Thyroid gland (tissue), 4 donors: ENCODE measurements at regions not wholly inside any gene's neighbourhood (a gene's known extent, or its start where the extent isn't known, plus 50 kb on each side); places are given as distances from the start of the nearest gene placed in this dataset.
"Not testable (repeated sequence)": the region's sequence is repeated elsewhere in the genome, so short reads cannot be mapped to it uniquely, and the experiment has no call there.

Experiments
- DNase-seq, 2 donors: peaks; one replicate each; pipeline ENCODE4 v3.0.0-alpha.2; 2019
- H3K27ac ChIP-seq, 3 donors: fragments of 200-600 bp; sonication (generic); 1 replicate in 2 of 3; 2 replicates in 1 of 3; pipeline ENCODE4 v1.5.1; 2016 to 2019; ENCODE audit warnings: mild to moderate bottlenecking in 1 of 3, moderate library complexity in 1 of 3
- H3K27me3 ChIP-seq: fragments of 200-600 bp; sonication (generic); one replicate; pipeline ENCODE4 v1.5.1; 2019
- H3K36me3 ChIP-seq, 2 donors: fragments of 200-600 bp; sonication (generic); one replicate each; pipeline ENCODE4 v1.5.1; 2016 to 2019
- H3K4me1 ChIP-seq, 2 donors: fragments of 200-600 bp; sonication (generic); one replicate each; pipeline ENCODE4 v1.5.1; 2017 to 2019
- H3K4me3 ChIP-seq, 3 donors: fragments of 200-600 bp; sonication (generic); replicated peaks in 1 of 3; 1 replicate in 2 of 3; 2 replicates in 1 of 3; pipeline ENCODE4 v1.5.1; 2016; ENCODE audit warnings: mild to moderate bottlenecking in 1 of 3
- H3K9me3 ChIP-seq: fragments of 200-600 bp; sonication (generic); one replicate; pipeline ENCODE4 v1.5.1; 2017
- CTCF ChIP-seq, 6 experiments: fragments of 200-600 bp in 3 of 6; fragments of 450-650 bp in 3 of 6; sonication (generic) in 3 of 6; IDR thresholded peaks; one replicate each; pipeline ENCODE4 v1.5.1; 2016 to 2019; ENCODE audit warnings: antibody characterized with exemption in 6 of 6, mild to moderate bottlenecking in 2 of 6, inconsistent platforms in 1 of 6, moderate library complexity in 1 of 6
- POLR2A ChIP-seq, 2 donors: fragments of 450-650 bp; IDR thresholded peaks; one replicate each; pipeline ENCODE4 v1.6.1; 2017; ENCODE audit warnings: antibody characterized with exemption in 2 of 2, mild to moderate bottlenecking in 2 of 2, moderate library complexity in 1 of 2
- WGBS, 2 donors: methylation state at CpG; one replicate each; pipeline ENCODE4 v1.1.5; 2017; 5-methylcytosine and 5-hydroxymethylcytosine counted together
- intact Hi-C: fragments of 100-400 bp; cut with DNase I; formaldehyde crosslinking; loops from one replicate; pipeline ENCODE4 v1.15.1; 2023

- H3K4me3 ChIP-seq, result no peak overlapping the region
- H3K36me3 ChIP-seq, result no peaks in the 10 kb centered on the region
- H3K27ac ChIP-seq, result no peak overlapping the region
- no peaks in the 10 kb centered on the region for H3K27me3 ChIP-seq
- no peak for DNase-seq
- no peaks in the 10 kb centered on the region for H3K9me3 ChIP-seq
- TF ChIP-seq CTCF (IDR thresholded peaks at IDR 0.05) (no peak), POLR2A (IDR thresholded peaks at IDR 0.05) (no peak)
- WGBS, 2 donors, result 90% methylated on average over 1 of the region's 1 CpG
- no peaks in the 10 kb centered on the region for H3K4me1 ChIP-seq
- intact Hi-C loops, result no loop called here
These were observed 480.2 kb downstream of the FAT4 start for GRCh38 chr4:125794989-125795388.

GRCh38 chr4:125796138-125796537 lies 481.4 kb downstream of the FAT4 start:
- TF ChIP-seq CTCF (IDR thresholded peaks at IDR 0.05), result no peak
- no peak for TF ChIP-seq POLR2A (IDR thresholded peaks at IDR 0.05)
- Histone ChIP-seq H3K27ac (no peak overlapping the region), H3K4me1 (no peaks in the 10 kb centered on the region), H3K27me3 (no peaks in the 10 kb centered on the region), H3K9me3 (no peaks in the 10 kb centered on the region), H3K36me3 (no peaks in the 10 kb centered on the region), H3K4me3 (no peak overlapping the region)
- intact Hi-C loops, result no loop called here
- no peak for DNase-seq
- 76 to 81% methylated on average over 2 of the region's 2 CpGs for WGBS, 2 donors

GRCh38 chr4:125797621-125798020 lies 482.9 kb downstream of the FAT4 start:
- intact Hi-C loops, H3K4me3 ChIP-seq, DNase-seq, H3K9me3 ChIP-seq, H3K4me1 ChIP-seq, H3K27ac ChIP-seq, H3K27me3 ChIP-seq, H3K36me3 ChIP-seq: not testable (repeated sequence)
- WGBS, 2 donors, result 70 to 82% methylated on average over 4 of the region's 4 CpGs

GRCh38 chr4:125801373-125801772 lies 486.6 kb downstream of the FAT4 start:
- H3K4me1 ChIP-seq, result no peaks in the 10 kb centered on the region
- H3K27ac ChIP-seq, result no peak overlapping the region
- no peaks in the 10 kb centered on the region for H3K36me3 ChIP-seq
- no peak for DNase-seq
- no peaks in the 10 kb centered on the region for H3K9me3 ChIP-seq
- H3K27me3 ChIP-seq, result no peaks in the 10 kb centered on the region
- H3K4me3 ChIP-seq, result no peak overlapping the region
- intact Hi-C loops, result no loop called here
- TF ChIP-seq CTCF (IDR thresholded peaks at IDR 0.05) (no peak), POLR2A (IDR thresholded peaks at IDR 0.05) (no peak)
- 92% methylated on average over 4 of the region's 4 CpGs for WGBS, 2 donors

GRCh38 chr4:125801924-125802323 lies 487.2 kb downstream of the FAT4 start:
- 82% methylated on average over 1 of the region's 1 CpG for WGBS, 2 donors
- Histone ChIP-seq H3K27ac (no peak overlapping the region), H3K9me3 (no peaks in the 10 kb centered on the region), H3K4me3 (no peak overlapping the region), H3K36me3 (no peaks in the 10 kb centered on the region), H3K27me3 (no peaks in the 10 kb centered on the region), H3K4me1 (no peaks in the 10 kb centered on the region)
- TF ChIP-seq POLR2A (IDR thresholded peaks at IDR 0.05) (no peak), CTCF (IDR thresholded peaks at IDR 0.05) (no peak)
- intact Hi-C loops, result no loop called here
- no peak for DNase-seq

GRCh38 chr4:125808022-125808421 lies 493.3 kb downstream of the FAT4 start:
- H3K36me3 ChIP-seq, result no peaks in the 10 kb centered on the region
- H3K4me1 ChIP-seq, result no peaks in the 10 kb centered on the region
- TF ChIP-seq CTCF (IDR thresholded peaks at IDR 0.05) (no peak), POLR2A (IDR thresholded peaks at IDR 0.05) (no peak)
- no peak overlapping the region for H3K27ac ChIP-seq
- H3K4me3 ChIP-seq, result no peak overlapping the region
- intact Hi-C loops, result no loop called here
- 78 to 82% methylated on average over 3 of the region's 3 CpGs for WGBS, 2 donors
- no peaks in the 10 kb centered on the region for H3K27me3 ChIP-seq
- H3K9me3 ChIP-seq, result no peaks in the 10 kb centered on the region
- no peak for DNase-seq
